K562 (cell line): ENCODE measurements at regions not wholly inside any gene's neighbourhood (a gene's known extent, or its start where the extent isn't known, plus 50 kb on each side); places are given as distances from the start of the nearest gene placed in this dataset.

Experiments
- ATAC-seq: fragments of 200-7000 bp; cut with Tn5 transposase; 3 replicates; pipeline ENCODE4 v1.9.1; 2020; ENCODE audit warnings: moderate library complexity
- BruUV-seq: library from RNA; stranded (reverse); fragments of 400-500 nt; replicated peaks from 2 replicates; lab custom pipeline; 2021; lab: Mats Ljungman, UMichigan
- CTCF ChIA-PET: fragments of 300-600 bp; formaldehyde crosslinking; extraction: SDS; loops from one replicate; lab custom pipeline; 2021; ENCODE audit warnings: low intra/inter-chr PET ratio; lab: Yijun Ruan, JAX
- POLR2A ChIA-PET: fragments of 300-600, 350-650 bp; sonication (Branson Sonifier 250); formaldehyde crosslinking; extraction: SDS; loops from one replicate; lab custom pipeline; 2021; ENCODE audit warnings: antibody characterized with exemption, inconsistent platforms; lab: Yijun Ruan, JAX
- DNase-seq, 4 experiments: peaks; one replicate each; pipeline versions ENCODE4 v3.0.0 to v3.0.0-alpha.2; 2011 to 2018; ENCODE audit warnings: low spot score in 3 of 4, mixed read lengths in 3 of 4; ENCODE audit errors: extremely low read depth in 1 of 4
- FAIRE-seq: peaks from 2 replicates; lab custom pipeline; 2011; peaks lifted over from hg19 to GRCh38; lab: Jason Lieb, UNC
- H2AFZ ChIP-seq: 2 replicates; pipeline ENCODE4 v1.6.0; 2011; ENCODE audit warnings: low read depth, low read length, control low read depth, inconsistent platforms
- H3K27ac ChIP-seq: fragments of 200-600 bp; 3 replicates; pipeline ENCODE4 v1.8.0; 2011; ENCODE audit warnings: low read depth, mild to moderate bottlenecking, control low read depth, inconsistent platforms, low read length, moderate library complexity, mixed read lengths; ENCODE audit errors: extremely low read depth
- H3K27me3 ChIP-seq, 2 experiments: fragments of 300-600 bp in 1 of 2; 2 replicates in 1 of 2; 3 replicates in 1 of 2; pipeline versions ENCODE4 v1.6.0 to v1.8.0; 2011; ENCODE audit warnings: inconsistent platforms in 2 of 2, low read length in 2 of 2, mild to moderate bottlenecking in 1 of 2, mixed read lengths in 1 of 2, moderate library complexity in 1 of 2; ENCODE audit not compliant: control insufficient read depth in 2 of 2, insufficient read depth in 2 of 2
- H3K36me3 ChIP-seq: fragments of 300-600 bp; 3 replicates; pipeline ENCODE4 v1.8.0; 2011; ENCODE audit warnings: mild to moderate bottlenecking, low read length, inconsistent platforms; ENCODE audit not compliant: control insufficient read depth, insufficient read depth
- H3K4me1 ChIP-seq, 2 experiments: fragments of 200-600 bp in 1 of 2; replicated peaks in 1 of 2; 2 replicates in 1 of 2; 3 replicates in 1 of 2; pipeline versions ENCODE4 v1.5.1 to v1.8.0; 2011; ENCODE audit warnings: inconsistent platforms in 2 of 2, low read length in 2 of 2, mild to moderate bottlenecking in 1 of 2, mixed read lengths in 1 of 2, moderate library complexity in 1 of 2; ENCODE audit not compliant: control insufficient read depth in 2 of 2, insufficient read depth in 2 of 2
- H3K4me2 ChIP-seq: 2 replicates; pipeline ENCODE4 v1.6.1; 2011; ENCODE audit warnings: low read length, control low read depth, inconsistent platforms, mixed read lengths; ENCODE audit not compliant: insufficient read depth
- H3K4me3 ChIP-seq: fragments of 200-600 bp; sonication (generic), shearing (Covaris generic); 2 replicates; pipeline ENCODE4 v1.5.1; 2016; ENCODE audit warnings: control low read depth, inconsistent platforms
- H3K79me2 ChIP-seq: fragments of 200-600 bp; 3 replicates; pipeline ENCODE4 v1.8.0; 2011; ENCODE audit warnings: low read length, inconsistent platforms; ENCODE audit not compliant: control insufficient read depth, insufficient read depth
- H3K9ac ChIP-seq, 2 experiments: 2 replicates each; pipeline versions ENCODE4 v1.6.0 to v1.6.1; 2011; ENCODE audit warnings: low read depth in 2 of 2, low read length in 2 of 2, control low read depth in 1 of 2, inconsistent platforms in 1 of 2, mild to moderate bottlenecking in 1 of 2, mixed read lengths in 1 of 2; ENCODE audit not compliant: insufficient read depth in 1 of 2
- H3K9me1 ChIP-seq: one replicate; pipeline ENCODE4 v1.6.0; 2011; ENCODE audit warnings: inconsistent platforms, mild to moderate bottlenecking, low read length, moderate library complexity; ENCODE audit not compliant: control insufficient read depth, insufficient read depth
- H3K9me3 ChIP-seq: replicated peaks from 2 replicates; pipeline ENCODE4 v1.5.1; 2011; ENCODE audit warnings: low read depth, low read length, inconsistent platforms; ENCODE audit not compliant: control insufficient read depth, insufficient read depth
- H4K20me1 ChIP-seq: replicated peaks from 2 replicates; pipeline ENCODE4 v1.6.1; 2011; ENCODE audit warnings: low read length, inconsistent platforms, mixed read lengths; ENCODE audit not compliant: control insufficient read depth, insufficient read depth
- ASH1L ChIP-seq: fragments of 450-650 bp; IDR thresholded peaks from 2 replicates; pipeline ENCODE4 v1.6.1; 2018; ENCODE audit warnings: borderline replicate concordance, mild to moderate bottlenecking, low read depth; ENCODE audit not compliant: partially characterized antibody
- CREBBP ChIP-seq: IDR thresholded peaks from one replicate; pipeline ENCODE4 v1.6.1; 2012; ENCODE audit warnings: low read depth, mild to moderate bottlenecking, control low read depth, inconsistent platforms, low read length
- ILK ChIP-seq: fragments of 450-650 bp; IDR thresholded peaks from 2 replicates; pipeline ENCODE4 v1.6.1; 2016; ENCODE audit warnings: missing genetic modification characterization, low read depth, mild to moderate bottlenecking, missing compliant biosample characterization, moderate library complexity, borderline replicate concordance
- RBM14 ChIP-seq: fragments of 200-400 bp; formaldehyde crosslinking; IDR thresholded peaks from 2 replicates; pipeline ENCODE4 v1.6.1; 2018; ENCODE audit warnings: low read depth, mild to moderate bottlenecking, low read length, moderate library complexity, borderline replicate concordance; ENCODE audit not compliant: insufficient read depth
- RBM34 ChIP-seq: fragments of 200-400 bp; formaldehyde crosslinking; IDR thresholded peaks from 2 replicates; pipeline ENCODE4 v1.6.1; 2018; ENCODE audit warnings: low read length, borderline replicate concordance; ENCODE audit not compliant: insufficient read depth
- ZNF184 ChIP-seq: sonication (generic); formaldehyde crosslinking; IDR thresholded peaks from 2 replicates; pipeline ENCODE4 v1.5.0; 2020; ENCODE audit warnings: missing genetic modification reagents
- ZNF561 ChIP-seq: fragments of 450-650 bp; formaldehyde crosslinking; conservative IDR thresholded peaks from 2 replicates; pipeline ENCODE4 v1.4.0; 2020; ENCODE audit warnings: mild to moderate bottlenecking, moderate library complexity
- WGBS: fragments of 100-300 bp; shearing (Covaris generic); methylation state at CpG from one replicate; pipeline ENCODE4 v1.1.6; 2016; ENCODE audit warnings: low coverage, mixed read lengths; ENCODE audit not compliant: insufficient coverage; ENCODE audit errors: missing lambda C conversion rate; 5-methylcytosine and 5-hydroxymethylcytosine counted together
- in situ Hi-C: fragments of 300-500 bp; cut with MboI; formaldehyde crosslinking; loops from 4 replicates; pipeline ENCODE4 v1.15.0; 2018; ENCODE audit warnings: inconsistent platforms, mixed read lengths
- intact Hi-C: fragments of 100-400 bp; cut with micrococcal nuclease; formaldehyde crosslinking; loops from 2 replicates; pipeline ENCODE4 v1.14.2; 2022

- POLR2A ChIA-PET, result no interaction called here
- WGBS, result 0% methylated on average over 4 of the region's 4 CpGs
- H3K79me2 ChIP-seq, result no peaks in the 10 kb centered on the region
- no peaks in the 10 kb centered on the region for H3K9me1 ChIP-seq
- no peak overlapping the region for H3K27ac ChIP-seq
- no peak overlapping the region for H3K4me3 ChIP-seq
- H3K27me3 ChIP-seq, result no peaks in the 10 kb centered on the region
- DNase-seq, result no peak
- no peak overlapping the region for H2AFZ ChIP-seq
- intact Hi-C loops, result loop anchor here (10.0 kb wide), 1 partner anchor 348 kb away; no protein-coding TSS in a partner anchor
- TF ChIP-seq ZNF561 (CRISPR knock-in tag) (no peak), ILK (tag) (no peak), ZNF184 (CRISPR knock-in tag) (no peak), ASH1L (no peak), RBM14 (no peak), CREBBP (no peak), RBM34 (no peak)
- TF ChIP-seq, all 486 proteins: peak for 0
- CTCF ChIA-PET, result no interaction called here
- ATAC-seq (no peak), FAIRE-seq (no peak)
- in situ Hi-C loops, result no loop called here
- Histone ChIP-seq H3K4me2 (no peak overlapping the region), H3K36me3 (no peaks in the 10 kb centered on the region), H4K20me1 (no peaks in the 10 kb centered on the region), H3K9ac (no peak overlapping the region), H3K4me1 (no peaks in the 10 kb centered on the region), H3K9me3 (no peaks in the 10 kb centered on the region)
- BruUV-seq, result no TSS peak
These were observed 342.7 kb downstream of the PLPP3 start for GRCh38 chr1:56236688-56237087.
